ENCODE measurements at regions not wholly inside any gene's neighbourhood (a gene's known extent, or its start where the extent isn't known, plus 50 kb on each side); places are given as distances from the start of the nearest gene placed in this dataset.

DNA sequence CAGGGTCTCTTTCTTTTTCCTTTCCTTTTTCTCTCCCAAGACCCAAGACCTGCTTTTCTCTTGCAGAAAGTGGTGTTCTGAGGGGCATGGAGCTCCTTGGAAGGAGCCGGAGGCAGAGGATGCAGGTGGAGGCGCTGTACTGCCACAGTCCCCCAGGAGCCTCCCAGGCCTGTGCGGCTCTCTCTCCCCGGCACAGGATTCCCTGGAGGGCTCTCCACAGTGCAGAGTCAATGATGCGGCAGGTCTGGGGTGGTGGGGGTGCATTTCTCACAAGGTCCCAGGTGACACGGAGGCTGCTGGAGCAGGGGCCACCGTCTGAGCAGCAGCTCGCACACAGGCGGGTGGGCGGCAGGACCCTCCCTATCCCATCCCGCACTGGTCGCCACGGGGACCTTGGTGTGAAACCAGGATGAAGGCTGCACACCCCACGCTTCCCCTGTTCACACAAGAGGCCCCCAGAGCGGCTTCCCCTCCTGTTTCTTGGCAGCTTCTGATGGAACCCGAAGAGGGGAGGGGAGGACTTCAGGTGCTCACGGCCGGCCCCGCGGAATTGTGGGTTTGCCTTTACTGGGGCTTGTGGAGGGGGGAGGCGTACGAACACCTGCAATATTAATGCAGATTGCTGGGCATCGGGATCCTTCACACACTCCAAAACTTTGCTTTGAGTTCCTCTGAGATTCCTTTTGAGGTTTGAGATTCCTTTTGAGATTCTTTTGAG, 186.9 kb downstream of the ENGASE start:
- 56% methylated on average over 10 to 20 of the region's 23 CpGs for WGBS, 2 donors
- TF ChIP-seq POLR2A (IDR thresholded peaks at IDR 0.05): no peak
- TF ChIP-seq, protein P1, sequence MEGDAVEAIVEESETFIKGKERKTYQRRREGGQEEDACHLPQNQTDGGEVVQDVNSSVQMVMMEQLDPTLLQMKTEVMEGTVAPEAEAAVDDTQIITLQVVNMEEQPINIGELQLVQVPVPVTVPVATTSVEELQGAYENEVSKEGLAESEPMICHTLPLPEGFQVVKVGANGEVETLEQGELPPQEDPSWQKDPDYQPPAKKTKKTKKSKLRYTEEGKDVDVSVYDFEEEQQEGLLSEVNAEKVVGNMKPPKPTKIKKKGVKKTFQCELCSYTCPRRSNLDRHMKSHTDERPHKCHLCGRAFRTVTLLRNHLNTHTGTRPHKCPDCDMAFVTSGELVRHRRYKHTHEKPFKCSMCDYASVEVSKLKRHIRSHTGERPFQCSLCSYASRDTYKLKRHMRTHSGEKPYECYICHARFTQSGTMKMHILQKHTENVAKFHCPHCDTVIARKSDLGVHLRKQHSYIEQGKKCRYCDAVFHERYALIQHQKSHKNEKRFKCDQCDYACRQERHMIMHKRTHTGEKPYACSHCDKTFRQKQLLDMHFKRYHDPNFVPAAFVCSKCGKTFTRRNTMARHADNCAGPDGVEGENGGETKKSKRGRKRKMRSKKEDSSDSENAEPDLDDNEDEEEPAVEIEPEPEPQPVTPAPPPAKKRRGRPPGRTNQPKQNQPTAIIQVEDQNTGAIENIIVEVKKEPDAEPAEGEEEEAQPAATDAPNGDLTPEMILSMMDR (IDR thresholded peaks at IDR 0.05): no peak
- no peak overlapping the region for H3K4me3 ChIP-seq (ENCODE audit: low read depth, poor library complexity, severe bottlenecking)
- no peak for DNase-seq (ENCODE audit: low spot score in 2 of 2)
- intact Hi-C loops (cut with DNase I; ENCODE audit: low total_unique reads): no loop called here

DNA sequence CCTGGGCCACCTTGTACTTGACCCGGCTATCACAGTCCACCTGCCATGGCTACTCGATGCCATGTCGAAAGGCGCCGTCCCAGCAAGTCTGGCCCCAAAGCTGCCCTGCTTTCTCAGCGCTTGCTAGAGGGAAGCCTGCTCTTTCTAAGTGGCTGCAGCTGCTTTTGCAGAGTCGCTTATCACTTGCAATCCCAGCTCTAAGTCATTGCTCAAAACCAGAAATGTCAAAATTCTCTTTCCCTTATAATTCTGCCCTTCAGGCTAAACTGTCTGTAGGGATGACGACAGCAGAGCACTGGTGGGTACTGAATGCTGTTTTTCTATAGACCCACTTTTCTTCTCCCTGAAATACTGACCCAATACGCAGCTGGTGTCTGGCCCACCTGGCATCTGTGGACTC, 184.2 kb downstream of the ENGASE start:
- no peak overlapping the region for H3K4me3 ChIP-seq (ENCODE audit: low read depth, poor library complexity, severe bottlenecking)
- intact Hi-C loops (cut with DNase I; ENCODE audit: low total_unique reads): loop anchor here (5.0 kb wide), 1 partner anchor 802 kb away; no protein-coding TSS in a partner anchor
- TF ChIP-seq, protein P1 (IDR thresholded peaks at IDR 0.05): no peak
- TF ChIP-seq POLR2A (IDR thresholded peaks at IDR 0.05): no peak
- DNase-seq (ENCODE audit: low spot score in 2 of 2): no peak
- 63 to 65% methylated on average over 9 of the region's 9 CpGs for WGBS, 2 donors

DNA sequence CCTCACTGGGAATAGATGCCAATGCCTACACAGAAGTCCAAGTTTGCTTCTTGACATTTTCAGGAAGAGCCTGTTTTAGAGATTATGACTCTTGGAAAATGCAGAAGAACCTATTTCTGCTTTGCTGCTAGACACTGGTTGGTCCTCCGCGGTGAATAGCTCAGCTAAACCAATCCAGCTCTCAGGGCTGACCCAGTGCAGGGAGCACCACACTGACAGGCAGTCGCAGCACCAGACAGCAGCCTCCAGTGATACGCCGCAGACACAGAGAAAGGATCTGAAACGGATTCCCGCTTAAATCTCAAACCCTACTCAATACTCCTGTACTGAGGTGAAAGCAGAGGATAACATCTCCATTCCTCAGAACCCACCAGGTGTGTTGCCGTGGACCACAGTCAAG, 183.4 kb downstream of the ENGASE start:
- 73 to 81% methylated on average over 8 of the region's 8 CpGs for WGBS, 2 donors
- intact Hi-C loops (cut with DNase I; ENCODE audit: low total_unique reads): loop anchor here (5.0 kb wide), 1 partner anchor 801 kb away; no protein-coding TSS in a partner anchor
- no peak for DNase-seq (ENCODE audit: low spot score in 2 of 2)
- no peak overlapping the region for H3K4me3 ChIP-seq (ENCODE audit: low read depth, poor library complexity, severe bottlenecking)
- TF ChIP-seq, protein P1 (IDR thresholded peaks at IDR 0.05): no peak
- TF ChIP-seq POLR2A (IDR thresholded peaks at IDR 0.05): no peak

DNA sequence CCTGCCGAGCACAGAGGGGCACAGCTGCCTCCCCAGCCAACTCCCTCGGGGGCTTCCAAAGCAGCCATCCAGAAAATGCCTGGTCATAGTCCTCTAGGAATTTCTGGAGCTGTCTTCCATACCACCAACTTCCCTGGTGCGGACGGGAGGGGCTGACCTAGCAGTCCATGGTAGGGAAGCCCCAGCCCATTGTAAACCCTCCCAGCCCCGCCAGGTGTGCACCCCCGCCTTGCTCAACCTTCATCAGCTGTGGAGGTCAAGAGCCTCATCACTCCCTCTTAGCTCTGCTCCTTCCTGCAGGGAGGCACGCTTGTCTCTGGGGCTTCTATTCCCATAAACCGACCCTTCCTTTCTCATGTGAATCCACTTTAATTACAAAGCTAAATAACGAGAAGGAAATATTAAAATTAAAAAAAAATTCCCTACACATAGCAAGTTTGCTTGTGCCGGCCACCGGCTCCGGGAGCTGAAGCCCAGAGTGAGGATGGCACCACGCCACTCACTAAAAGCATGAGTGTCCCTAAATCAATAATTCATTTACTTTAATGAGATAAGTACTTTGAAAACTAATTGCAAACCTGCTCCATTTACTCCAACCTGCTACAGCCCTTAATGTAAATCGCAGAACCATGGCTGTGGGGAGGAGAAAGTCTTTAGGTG, 181.4 kb downstream of the ENGASE start:
- no peak overlapping the region for H3K4me3 ChIP-seq (ENCODE audit: low read depth, poor library complexity, severe bottlenecking)
- intact Hi-C loops (cut with DNase I; ENCODE audit: low total_unique reads): loop anchor here (5.0 kb wide), 1 partner anchor 799 kb away; no protein-coding TSS in a partner anchor
- DNase-seq (ENCODE audit: low spot score in 2 of 2): no peak
- WGBS, 2 donors: 64 to 66% methylated on average over 14 of the region's 14 CpGs
- TF ChIP-seq, protein P1 (IDR thresholded peaks at IDR 0.05): no peak
- no peak for TF ChIP-seq POLR2A (IDR thresholded peaks at IDR 0.05)

DNA sequence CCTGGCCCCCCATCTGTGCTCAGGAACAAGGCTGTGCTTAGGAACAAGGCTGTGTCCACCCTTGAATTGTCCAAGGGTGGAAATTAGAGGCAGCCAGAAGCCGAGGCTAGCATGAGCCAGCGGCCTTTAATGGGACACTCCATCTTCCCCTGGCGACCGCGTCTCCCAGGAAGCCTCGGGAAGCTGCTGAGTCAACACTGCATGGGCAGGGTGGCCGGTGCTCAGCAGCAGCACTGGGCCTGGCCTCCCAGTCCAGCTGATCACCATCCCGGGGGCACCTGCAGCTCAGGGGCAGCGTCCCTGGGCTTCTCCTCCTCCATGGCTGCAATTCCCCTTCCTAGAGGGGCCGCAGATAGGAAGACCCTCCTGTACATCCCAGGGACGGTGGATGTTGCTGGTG, 180.8 kb downstream of the ENGASE start:
- intact Hi-C loops (cut with DNase I; ENCODE audit: low total_unique reads): loop anchor here (5.0 kb wide), 1 partner anchor 798 kb away; no protein-coding TSS in a partner anchor
- TF ChIP-seq POLR2A (IDR thresholded peaks at IDR 0.05): no peak
- TF ChIP-seq, protein P1 (IDR thresholded peaks at IDR 0.05): no peak
- WGBS, 2 donors: 69 to 80% methylated on average over 11 of the region's 11 CpGs
- H3K4me3 ChIP-seq (ENCODE audit: low read depth, poor library complexity, severe bottlenecking): no peak overlapping the region
- no peak for DNase-seq (ENCODE audit: low spot score in 2 of 2)
